ENCODE measurements at regions not wholly inside any gene's neighbourhood (a gene's known extent, or its start where the extent isn't known, plus 50 kb on each side); places are given as distances from the start of the nearest gene placed in this dataset.

GRCh38 chr10:81814842-81815241 lies 60.2 kb upstream of the NRG3 start:
- no peaks in the 10 kb centered on the region for H3K27me3 ChIP-seq
- H3K4me3 ChIP-seq: no peak overlapping the region
- TF ChIP-seq CTCF (IDR thresholded peaks at IDR 0.05): no peak
- TF ChIP-seq POLR2A (IDR thresholded peaks at IDR 0.05): no peak
- no peak for TF ChIP-seq EP300 (IDR thresholded peaks at IDR 0.05)
- no peak overlapping the region for H3K27ac ChIP-seq
- 71 to 78% (median 76%) methylated on average over 2 of the region's 2 CpGs for WGBS, 3 donors
- DNase-seq: no peak
- H3K9me3 ChIP-seq: no peaks in the 10 kb centered on the region
- H3K4me1 ChIP-seq (ENCODE audit: insufficient read depth): no peaks in the 10 kb centered on the region
- intact Hi-C loops (cut with DNase I): no loop called here
- H3K36me3 ChIP-seq: no peaks in the 10 kb centered on the region

GRCh38 chr10:81817596-81818170 lies 57.3 kb upstream of the NRG3 start:
- no peak for DNase-seq
- H3K27me3 ChIP-seq: no peaks in the 10 kb centered on the region
- no peaks in the 10 kb centered on the region for H3K9me3 ChIP-seq
- no peaks in the 10 kb centered on the region for H3K36me3 ChIP-seq
- TF ChIP-seq POLR2A (IDR thresholded peaks at IDR 0.05) (no peak), EP300 (IDR thresholded peaks at IDR 0.05) (no peak), CTCF (IDR thresholded peaks at IDR 0.05) (no peak)
- H3K4me1 ChIP-seq (ENCODE audit: insufficient read depth): no peaks in the 10 kb centered on the region
- H3K4me3 ChIP-seq: no peak overlapping the region
- intact Hi-C loops (cut with DNase I): no loop called here
- no peak overlapping the region for H3K27ac ChIP-seq
- 77 to 87% (median 82%) methylated on average over 9 of the region's 9 CpGs for WGBS, 3 donors

- intact Hi-C loops (cut with DNase I): no loop called here
- H3K27me3 ChIP-seq: no peaks in the 10 kb centered on the region
- no peaks in the 10 kb centered on the region for H3K9me3 ChIP-seq
- H3K36me3 ChIP-seq: no peaks in the 10 kb centered on the region
- no peak overlapping the region for H3K4me3 ChIP-seq
- no peak for DNase-seq
- WGBS, 3 donors: 2 to 10% (median 7%) methylated on average over 1 of the region's 1 CpG
- H3K4me1 ChIP-seq (ENCODE audit: insufficient read depth): no peaks in the 10 kb centered on the region
- H3K27ac ChIP-seq: no peak overlapping the region
- TF ChIP-seq POLR2A (IDR thresholded peaks at IDR 0.05) (no peak), CTCF (IDR thresholded peaks at IDR 0.05) (no peak), EP300 (IDR thresholded peaks at IDR 0.05) (no peak)
Observed at GRCh38 chr10:81820418-81820817, 54.6 kb upstream of the NRG3 start.
